B cell (primary cell): ENCODE measurements at regions not wholly inside any gene's neighbourhood (a gene's known extent, or its start where the extent isn't known, plus 50 kb on each side); places are given as distances from the start of the nearest gene placed in this dataset.
"Not testable (repeated sequence)": the region's sequence is repeated elsewhere in the genome, so short reads cannot be mapped to it uniquely, and the experiment has no call there.

Source experiments
- EZH2 ChIP-seq: IDR thresholded peaks from 2 replicates; pipeline ENCODE4 v1.6.1; 2012; ENCODE audit warnings: borderline replicate concordance, low read depth, mild to moderate bottlenecking, moderate library complexity, low read length; ENCODE audit not compliant: insufficient read depth, poor library complexity, severe bottlenecking
- TF ChIP-seq, protein P1 (sequence below): fragments of 200-600 bp; IDR thresholded peaks from one replicate; pipeline ENCODE4 v1.8.0; 2022; ENCODE audit warnings: antibody characterized with exemption, mild to moderate bottlenecking

- TF ChIP-seq, protein P1, sequence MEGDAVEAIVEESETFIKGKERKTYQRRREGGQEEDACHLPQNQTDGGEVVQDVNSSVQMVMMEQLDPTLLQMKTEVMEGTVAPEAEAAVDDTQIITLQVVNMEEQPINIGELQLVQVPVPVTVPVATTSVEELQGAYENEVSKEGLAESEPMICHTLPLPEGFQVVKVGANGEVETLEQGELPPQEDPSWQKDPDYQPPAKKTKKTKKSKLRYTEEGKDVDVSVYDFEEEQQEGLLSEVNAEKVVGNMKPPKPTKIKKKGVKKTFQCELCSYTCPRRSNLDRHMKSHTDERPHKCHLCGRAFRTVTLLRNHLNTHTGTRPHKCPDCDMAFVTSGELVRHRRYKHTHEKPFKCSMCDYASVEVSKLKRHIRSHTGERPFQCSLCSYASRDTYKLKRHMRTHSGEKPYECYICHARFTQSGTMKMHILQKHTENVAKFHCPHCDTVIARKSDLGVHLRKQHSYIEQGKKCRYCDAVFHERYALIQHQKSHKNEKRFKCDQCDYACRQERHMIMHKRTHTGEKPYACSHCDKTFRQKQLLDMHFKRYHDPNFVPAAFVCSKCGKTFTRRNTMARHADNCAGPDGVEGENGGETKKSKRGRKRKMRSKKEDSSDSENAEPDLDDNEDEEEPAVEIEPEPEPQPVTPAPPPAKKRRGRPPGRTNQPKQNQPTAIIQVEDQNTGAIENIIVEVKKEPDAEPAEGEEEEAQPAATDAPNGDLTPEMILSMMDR = not testable (repeated sequence)
- not testable (repeated sequence) for TF ChIP-seq EZH2
Observed at GRCh38 chr18:22534706-22535105, 117.0 kb upstream of the CTAGE1 start.
